B cell (primary cell): ENCODE measurements at regions not wholly inside any gene's neighbourhood (a gene's known extent, or its start where the extent isn't known, plus 50 kb on each side); places are given as distances from the start of the nearest gene placed in this dataset.

ENCODE experiments used
- ATAC-seq: fragments of 200-7000 bp; cut with Tn5 transposase; one replicate; pipeline ENCODE4 v1.10.0; 2021; ENCODE audit warnings: low read depth, mild to moderate bottlenecking, moderate number of reproducible peaks, moderate library complexity
- CTCF ChIA-PET: fragments of 350-600 bp; sonication (Branson Sonifier 250); formaldehyde crosslinking; loops from one replicate; lab custom pipeline; 2021; ENCODE audit warnings: antibody characterized with exemption, inconsistent platforms; lab: Charles Lee
- POLR2A ChIA-PET: fragments of 350-600 bp; sonication (Branson Sonifier 250); formaldehyde crosslinking; loops from one replicate; lab custom pipeline; 2021; ENCODE audit warnings: antibody characterized with exemption; lab: Charles Lee
- DNase-seq: peaks from one replicate; pipeline ENCODE4 v3.0.0; 2013
- H2AFZ ChIP-seq: 2 replicates; pipeline ENCODE4 v1.6.1; 2012; ENCODE audit warnings: mild to moderate bottlenecking, low read depth, low read length; ENCODE audit not compliant: insufficient read depth, poor library complexity, severe bottlenecking
- H3K27ac ChIP-seq, 2 donors: 1 replicate in 1 of 2; 2 replicates in 1 of 2; pipeline ENCODE4 v1.5.1; 2012 to 2013; ENCODE audit warnings: low read length in 2 of 2, mild to moderate bottlenecking in 2 of 2, moderate library complexity in 1 of 2
- H3K27me3 ChIP-seq, 4 experiments: fragments of 200-600 bp in 1 of 4; sonication (generic) in 1 of 4; replicated peaks in 1 of 4; 1 replicate in 2 of 4; 2 replicates in 2 of 4; pipeline versions ENCODE4 v1.6.1 to v1.7.0; 2013 to 2016; ENCODE audit warnings: low read length in 3 of 4, mild to moderate bottlenecking in 2 of 4, mixed read lengths in 1 of 4, moderate library complexity in 1 of 4; ENCODE audit not compliant: insufficient read depth in 4 of 4, control insufficient read depth in 3 of 4; ENCODE audit errors: control extremely low read depth in 1 of 4
- H3K36me3 ChIP-seq, 2 experiments: replicated peaks in 1 of 2; 1 replicate in 1 of 2; 2 replicates in 1 of 2; pipeline versions ENCODE4 v1.6.1 to v1.7.1; 2013; ENCODE audit warnings: low read length in 1 of 2; ENCODE audit not compliant: insufficient read depth in 2 of 2, control insufficient read depth in 1 of 2; ENCODE audit errors: control extremely low read depth in 1 of 2, extremely low read depth in 1 of 2
- H3K4me1 ChIP-seq, 2 donors: fragments of 200-600 bp in 1 of 2; sonication (generic) in 1 of 2; 1 replicate in 1 of 2; 2 replicates in 1 of 2; pipeline versions ENCODE4 v1.5.1 to v1.6.1; 2013 to 2017; ENCODE audit warnings: low read length in 2 of 2; ENCODE audit not compliant: control insufficient read depth in 2 of 2, insufficient read depth in 2 of 2
- H3K4me2 ChIP-seq: replicated peaks from 2 replicates; pipeline ENCODE3; 2012; ENCODE audit warnings: mild to moderate bottlenecking, low read depth, low read length; ENCODE audit not compliant: poor library complexity, severe bottlenecking
- H3K4me3 ChIP-seq, 5 experiments: fragments of 200-600 bp in 1 of 5; sonication (generic) in 1 of 5; 1 replicate in 3 of 5; 2 replicates in 2 of 5; pipeline versions ENCODE4 v1.5.1 to v1.7.0; 2011 to 2016; ENCODE audit warnings: low read length in 4 of 5, mild to moderate bottlenecking in 4 of 5, low read depth in 2 of 5, control low read depth in 1 of 5, moderate library complexity in 1 of 5; ENCODE audit not compliant: insufficient read depth in 1 of 5; ENCODE audit errors: control extremely low read depth in 1 of 5, extremely low read depth in 1 of 5
- H3K79me2 ChIP-seq: fragments of 200-600 bp; sonication (generic); one replicate; pipeline ENCODE4 v1.6.0; 2016; ENCODE audit warnings: low read length; ENCODE audit not compliant: control insufficient read depth, insufficient read depth
- H3K9ac ChIP-seq: fragments of 200-600 bp; sonication (generic); 2 replicates; pipeline ENCODE4 v1.6.1; 2017; ENCODE audit warnings: mild to moderate bottlenecking, low read length, moderate library complexity
- H3K9me3 ChIP-seq, 3 donors: one replicate each; pipeline versions ENCODE4 v1.6.1 to v1.7.1; 2013; ENCODE audit warnings: low read length in 2 of 3; ENCODE audit not compliant: control insufficient read depth in 2 of 3, insufficient read depth in 1 of 3; ENCODE audit errors: control extremely low read depth in 1 of 3
- H4K20me1 ChIP-seq: 2 replicates; pipeline ENCODE4 v1.6.0; 2012; ENCODE audit warnings: mild to moderate bottlenecking, low read length; ENCODE audit not compliant: insufficient read depth, control insufficient read depth, poor library complexity, severe bottlenecking
- H3K27ac Mint-ChIP-seq: one replicate; pipeline ENCODE4 v1.8.0; 2021; ENCODE audit warnings: mixed read lengths
- H3K27me3 Mint-ChIP-seq: one replicate; pipeline ENCODE4 v1.8.0; 2021; ENCODE audit warnings: mixed read lengths
- H3K4me1 Mint-ChIP-seq: one replicate; pipeline ENCODE4 v1.8.0; 2021; ENCODE audit warnings: mixed read lengths
- H3K4me3 Mint-ChIP-seq: one replicate; pipeline ENCODE4 v1.8.0; 2021; ENCODE audit warnings: mixed read lengths
- H3K9me3 Mint-ChIP-seq: one replicate; pipeline ENCODE4 v1.8.0; 2022; ENCODE audit warnings: mixed read lengths; ENCODE audit not compliant: insufficient read depth
- CTCF ChIP-seq: fragments of 200-600 bp; IDR thresholded peaks from one replicate; pipeline ENCODE4 v1.8.0; 2022; ENCODE audit warnings: antibody characterized with exemption, mild to moderate bottlenecking
- EZH2 ChIP-seq: IDR thresholded peaks from 2 replicates; pipeline ENCODE4 v1.6.1; 2012; ENCODE audit warnings: borderline replicate concordance, low read depth, mild to moderate bottlenecking, moderate library complexity, low read length; ENCODE audit not compliant: insufficient read depth, poor library complexity, severe bottlenecking
- WGBS: methylation state at CpG from one replicate; pipeline ENCODE4 v1.1.5; 2013; ENCODE audit warnings: missing lambda C conversion rate; ENCODE audit not compliant: insufficient coverage; 5-methylcytosine and 5-hydroxymethylcytosine counted together
- intact Hi-C: fragments of 100-400 bp; cut with micrococcal nuclease; formaldehyde crosslinking; loops from one replicate; pipeline ENCODE4 v1.10.0; 2022

GRCh38 chr5:54717459-54717858 lies 199.9 kb downstream of the SNX18 start:
- no peak for DNase-seq
- Histone ChIP-seq H3K4me1 (no peaks in the 10 kb centered on the region), H4K20me1 (no peaks in the 10 kb centered on the region), H3K4me2 (no peak overlapping the region), H3K9ac (no peak overlapping the region), H3K27me3 (no peaks in the 10 kb centered on the region), H3K4me3 (no peak overlapping the region), H2AFZ (no peak overlapping the region), H3K9me3 (no peaks in the 10 kb centered on the region), H3K27ac (no peak overlapping the region), H3K36me3 (no peaks in the 10 kb centered on the region), H3K79me2 (no peaks in the 10 kb centered on the region)
- H3K4me3 Mint-ChIP-seq: no peak overlapping the region
- peaks cover 13% of the 10 kb centered on the region for H3K4me1 Mint-ChIP-seq
- TF ChIP-seq EZH2 (no peak), CTCF (no peak)
- intact Hi-C loops: no loop called here
- ChIA-PET CTCF (no interaction called here), POLR2A (no interaction called here)
- no peak for ATAC-seq
- H3K27me3 Mint-ChIP-seq: no peaks in the 10 kb centered on the region
- H3K27ac Mint-ChIP-seq: no peak overlapping the region
- WGBS: no CpG with 5 or more reads among the region's 2 CpGs
- peaks cover 2% of the 10 kb centered on the region for H3K9me3 Mint-ChIP-seq

- no peaks in the 10 kb centered on the region for H3K79me2 ChIP-seq
- H3K4me2 ChIP-seq: no peak overlapping the region
- CTCF ChIA-PET: no interaction called here
- POLR2A ChIA-PET: no interaction called here
- H2AFZ ChIP-seq: no peak overlapping the region
- no peaks in the 10 kb centered on the region for H3K4me1 ChIP-seq
- 89% methylated on average over 4 of the region's 4 CpGs for WGBS
- no peak overlapping the region for H3K27ac Mint-ChIP-seq
- no peak overlapping the region for H3K27ac ChIP-seq
- H3K36me3 ChIP-seq: no peaks in the 10 kb centered on the region
- no peaks in the 10 kb centered on the region for H3K27me3 ChIP-seq
- H3K4me1 Mint-ChIP-seq: peaks cover 13% of the 10 kb centered on the region
- H3K9ac ChIP-seq: no peak overlapping the region
- no peak overlapping the region for H3K4me3 ChIP-seq
- ATAC-seq (no peak), DNase-seq (no peak)
- intact Hi-C loops: no loop called here
- no peak overlapping the region for H3K4me3 Mint-ChIP-seq
- no peaks in the 10 kb centered on the region for H3K9me3 ChIP-seq
- no peaks in the 10 kb centered on the region for H4K20me1 ChIP-seq
- H3K27me3 Mint-ChIP-seq: no peaks in the 10 kb centered on the region
- TF ChIP-seq CTCF (no peak), EZH2 (no peak)
- H3K9me3 Mint-ChIP-seq: peaks cover 2% of the 10 kb centered on the region
Measured at GRCh38 chr5:54713923-54714581, 196.5 kb downstream of the SNX18 start.
